ENCODE measurements at regions not wholly inside any gene's neighbourhood (a gene's known extent, or its start where the extent isn't known, plus 50 kb on each side); places are given as distances from the start of the nearest gene placed in this dataset.

DNA sequence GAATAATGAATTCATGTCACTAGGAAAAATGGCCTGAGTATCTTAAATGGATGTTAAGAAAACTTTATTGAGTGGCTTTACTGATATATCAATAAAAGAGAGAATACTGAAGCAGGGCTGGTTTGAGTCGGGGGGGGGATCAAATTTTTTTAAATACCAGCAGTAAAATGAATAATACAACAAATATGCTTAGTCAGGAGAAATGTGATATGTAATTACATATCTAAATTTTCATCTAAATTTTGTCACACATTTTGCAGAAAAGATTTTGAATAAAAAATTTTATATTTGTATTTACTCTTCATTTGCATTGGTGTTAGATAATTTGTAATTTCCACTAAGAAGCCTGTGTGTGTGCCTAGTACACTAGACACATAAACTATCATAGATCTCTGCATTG lies 2300.2 kb downstream of the MRPL39 start:
- no peak for FAIRE-seq
- Histone ChIP-seq H3K4me3 (ENCODE audit: low read depth in 1 of 3, low read length in 3 of 3) (no peak overlapping the region), H3K4me1 (ENCODE audit: control insufficient read depth in 3 of 3, insufficient read depth in 2 of 3, low read depth in 1 of 3, low read length in 2 of 3) (no peaks in the 10 kb centered on the region), H3K27ac (ENCODE audit: low read depth in 1 of 3, low read length in 2 of 3) (no peak overlapping the region), H3K36me3 (ENCODE audit: control insufficient read depth in 3 of 3, insufficient read depth in 2 of 3, low read depth in 1 of 3, low read length in 3 of 3) (no peaks in the 10 kb centered on the region), H3K9me3 (ENCODE audit: control insufficient read depth in 2 of 2, insufficient read depth in 1 of 2, low read depth in 1 of 2, low read length in 1 of 2) (no peaks in the 10 kb centered on the region), H3K27me3 (ENCODE audit: control insufficient read depth in 3 of 3, insufficient read depth in 3 of 3, low read length in 3 of 3) (no peaks in the 10 kb centered on the region)
- WGBS, 3 donors, result 22 to 51% (median 41%) methylated on average over 1 of the region's 1 CpG
- DNase-seq, result no peak

DNA sequence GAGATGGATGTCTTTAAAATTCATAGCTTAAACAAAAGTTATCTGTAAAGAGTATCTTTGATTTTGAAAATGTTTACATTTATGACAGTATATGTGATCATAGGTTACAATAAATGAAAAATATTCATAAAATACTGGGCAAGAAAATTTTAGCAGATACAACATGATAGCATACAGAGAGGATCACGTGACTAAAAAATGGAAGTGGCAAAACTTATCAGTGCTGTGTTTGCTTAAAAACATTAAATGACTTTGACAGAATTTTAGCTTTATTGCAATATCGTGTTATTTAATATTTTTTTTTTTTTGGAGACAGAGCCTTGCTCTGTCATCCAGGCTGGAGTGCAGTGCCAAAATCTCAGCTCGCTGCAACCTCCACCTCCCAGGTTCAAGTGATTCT lies 2294.1 kb downstream of the NCAM2 start:
- DNase-seq (no peak), FAIRE-seq (no peak)
- no peaks in the 10 kb centered on the region for H3K36me3 ChIP-seq (ENCODE audit: control insufficient read depth in 3 of 3, insufficient read depth in 2 of 3, low read depth in 1 of 3, low read length in 3 of 3)
- H3K4me1 ChIP-seq (ENCODE audit: control insufficient read depth in 3 of 3, insufficient read depth in 2 of 3, low read depth in 1 of 3, low read length in 2 of 3), result no peaks in the 10 kb centered on the region
- 67 to 80% (median 70%) methylated on average over 3 of the region's 3 CpGs for WGBS, 3 donors
- no peak overlapping the region for H3K4me3 ChIP-seq (ENCODE audit: low read depth in 1 of 3, low read length in 3 of 3)
- no peaks in the 10 kb centered on the region for H3K27me3 ChIP-seq (ENCODE audit: control insufficient read depth in 3 of 3, insufficient read depth in 3 of 3, low read length in 3 of 3)
- H3K27ac ChIP-seq (ENCODE audit: low read depth in 1 of 3, low read length in 2 of 3), result no peak overlapping the region
- peaks cover under 1 to 10% of the 10 kb centered on the region in 2 donors for H3K9me3 ChIP-seq (ENCODE audit: control insufficient read depth in 2 of 2, insufficient read depth in 1 of 2, low read depth in 1 of 2, low read length in 1 of 2)

- H3K36me3 ChIP-seq (ENCODE audit: control insufficient read depth in 3 of 3, insufficient read depth in 2 of 3, low read depth in 1 of 3, low read length in 3 of 3), result no peaks in the 10 kb centered on the region
- FAIRE-seq, result no peak
- H3K27me3 ChIP-seq (ENCODE audit: control insufficient read depth in 3 of 3, insufficient read depth in 3 of 3, low read length in 3 of 3), result no peaks in the 10 kb centered on the region
- no peaks in the 10 kb centered on the region for H3K4me1 ChIP-seq (ENCODE audit: control insufficient read depth in 3 of 3, insufficient read depth in 2 of 3, low read depth in 1 of 3, low read length in 2 of 3)
- WGBS, 3 donors, result 85 to 90% (median 86%) methylated on average over 2 of the region's 2 CpGs
- no peak overlapping the region for H3K4me3 ChIP-seq (ENCODE audit: low read depth in 1 of 3, low read length in 3 of 3)
- H3K9me3 ChIP-seq (ENCODE audit: control insufficient read depth in 2 of 2, insufficient read depth in 1 of 2, low read depth in 1 of 2, low read length in 1 of 2), result no peaks in the 10 kb centered on the region
- DNase-seq, result no peak
- H3K27ac ChIP-seq (ENCODE audit: low read depth in 1 of 3, low read length in 2 of 3), result no peak overlapping the region
These were observed 2283.7 kb downstream of the NCAM2 start for GRCh38 chr21:23281917-23282316.

DNA sequence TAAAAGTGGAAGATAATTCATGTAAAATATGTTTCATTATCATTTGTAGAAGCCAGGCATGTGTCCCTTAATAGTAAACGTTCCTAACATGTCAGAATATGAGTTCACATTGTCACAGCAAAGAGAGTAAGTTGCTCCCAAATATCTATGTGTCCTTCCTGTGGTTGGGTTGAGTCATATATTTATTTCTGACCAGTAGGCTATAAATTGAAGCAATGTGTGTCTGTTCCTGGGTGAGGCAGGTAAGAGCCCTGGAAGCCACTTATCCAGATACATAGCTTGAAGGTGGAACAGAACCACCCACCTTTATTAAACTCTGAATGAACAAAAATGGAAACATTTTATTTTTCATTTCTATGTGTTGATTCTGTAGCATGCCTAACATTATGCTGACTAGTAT lies 2251.6 kb downstream of the NCAM2 start:
- Histone ChIP-seq H3K4me1 (ENCODE audit: control insufficient read depth in 3 of 3, insufficient read depth in 2 of 3, low read depth in 1 of 3, low read length in 2 of 3) (no peaks in the 10 kb centered on the region), H3K36me3 (ENCODE audit: control insufficient read depth in 3 of 3, insufficient read depth in 2 of 3, low read depth in 1 of 3, low read length in 3 of 3) (no peaks in the 10 kb centered on the region), H3K9me3 (ENCODE audit: control insufficient read depth in 2 of 2, insufficient read depth in 1 of 2, low read depth in 1 of 2, low read length in 1 of 2) (no peaks in the 10 kb centered on the region), H3K27me3 (ENCODE audit: control insufficient read depth in 3 of 3, insufficient read depth in 3 of 3, low read length in 3 of 3) (no peaks in the 10 kb centered on the region), H3K27ac (ENCODE audit: low read depth in 1 of 3, low read length in 2 of 3) (no peak overlapping the region), H3K4me3 (ENCODE audit: low read depth in 1 of 3, low read length in 3 of 3) (no peak overlapping the region)
- 28 to 60% (median 39%) methylated on average over 1 of the region's 1 CpG for WGBS, 3 donors
- no peak for FAIRE-seq
- no peak for DNase-seq

DNA sequence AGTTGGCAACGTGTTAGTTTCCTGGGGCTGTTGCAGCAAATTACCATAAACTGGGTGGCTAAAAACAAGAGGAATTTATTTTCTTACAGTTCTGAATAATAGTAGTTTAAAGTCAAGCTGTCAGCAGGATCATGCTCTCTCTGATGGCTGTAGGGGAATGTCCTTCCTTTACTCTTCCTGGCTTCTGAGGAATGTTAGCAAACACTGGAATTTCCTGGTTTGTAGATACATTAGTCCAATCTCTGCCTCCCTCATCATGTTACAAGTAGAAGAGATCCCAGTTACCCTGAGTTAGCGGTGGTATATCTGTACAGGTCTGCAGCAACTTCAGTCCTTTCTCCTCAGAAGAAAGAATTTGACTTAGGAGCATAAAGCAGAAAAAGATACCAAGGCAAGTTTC lies 2249.1 kb downstream of the NCAM2 start:
- no peaks in the 10 kb centered on the region for H3K36me3 ChIP-seq (ENCODE audit: control insufficient read depth in 3 of 3, insufficient read depth in 2 of 3, low read depth in 1 of 3, low read length in 3 of 3)
- WGBS, 3 donors, result 40 to 46% (median 44%) methylated on average over 2 of the region's 2 CpGs
- no peak overlapping the region for H3K4me3 ChIP-seq (ENCODE audit: low read depth in 1 of 3, low read length in 3 of 3)
- no peaks in the 10 kb centered on the region for H3K27me3 ChIP-seq (ENCODE audit: control insufficient read depth in 3 of 3, insufficient read depth in 3 of 3, low read length in 3 of 3)
- DNase-seq, result no peak
- H3K27ac ChIP-seq (ENCODE audit: low read depth in 1 of 3, low read length in 2 of 3), result no peak overlapping the region
- H3K4me1 ChIP-seq (ENCODE audit: control insufficient read depth in 3 of 3, insufficient read depth in 2 of 3, low read depth in 1 of 3, low read length in 2 of 3), result no peaks in the 10 kb centered on the region
- no peaks in the 10 kb centered on the region for H3K9me3 ChIP-seq (ENCODE audit: control insufficient read depth in 2 of 2, insufficient read depth in 1 of 2, low read depth in 1 of 2, low read length in 1 of 2)
- FAIRE-seq, result no peak

- FAIRE-seq, result no peak
- H3K27ac ChIP-seq (ENCODE audit: low read depth in 1 of 3, low read length in 2 of 3), result no peak overlapping the region
- no peak overlapping the region for H3K4me3 ChIP-seq (ENCODE audit: low read depth in 1 of 3, low read length in 3 of 3)
- H3K9me3 ChIP-seq (ENCODE audit: control insufficient read depth in 2 of 2, insufficient read depth in 1 of 2, low read depth in 1 of 2, low read length in 1 of 2), result no peaks in the 10 kb centered on the region
- DNase-seq, result no peak
- 48 to 78% (median 52%) methylated on average over 2 of the region's 2 CpGs for WGBS, 3 donors
- no peaks in the 10 kb centered on the region for H3K27me3 ChIP-seq (ENCODE audit: control insufficient read depth in 3 of 3, insufficient read depth in 3 of 3, low read length in 3 of 3)
- H3K36me3 ChIP-seq (ENCODE audit: control insufficient read depth in 3 of 3, insufficient read depth in 2 of 3, low read depth in 1 of 3, low read length in 3 of 3), result no peaks in the 10 kb centered on the region
- H3K4me1 ChIP-seq (ENCODE audit: control insufficient read depth in 3 of 3, insufficient read depth in 2 of 3, low read depth in 1 of 3, low read length in 2 of 3), result no peaks in the 10 kb centered on the region
These were observed 2247.0 kb downstream of the NCAM2 start for GRCh38 chr21:23245255-23245654.

- no peak for DNase-seq
- WGBS, 3 donors, result 55 to 67% (median 56%) methylated on average over 2 of the region's 2 CpGs
- H3K27ac ChIP-seq (ENCODE audit: low read depth in 1 of 3, low read length in 2 of 3), result no peak overlapping the region
- no peaks in the 10 kb centered on the region for H3K27me3 ChIP-seq (ENCODE audit: control insufficient read depth in 3 of 3, insufficient read depth in 3 of 3, low read length in 3 of 3)
- no peak for FAIRE-seq
- no peak overlapping the region for H3K4me3 ChIP-seq (ENCODE audit: low read depth in 1 of 3, low read length in 3 of 3)
- no peaks in the 10 kb centered on the region for H3K4me1 ChIP-seq (ENCODE audit: control insufficient read depth in 3 of 3, insufficient read depth in 2 of 3, low read depth in 1 of 3, low read length in 2 of 3)
- H3K36me3 ChIP-seq (ENCODE audit: control insufficient read depth in 3 of 3, insufficient read depth in 2 of 3, low read depth in 1 of 3, low read length in 3 of 3), result no peaks in the 10 kb centered on the region
- no peaks in the 10 kb centered on the region for H3K9me3 ChIP-seq (ENCODE audit: control insufficient read depth in 2 of 2, insufficient read depth in 1 of 2, low read depth in 1 of 2, low read length in 1 of 2)
These were observed 2225.7 kb downstream of the NCAM2 start for GRCh38 chr21:23223882-23224281.

GRCh38 chr21:23218667-23219066 lies 2220.5 kb downstream of the NCAM2 start:
- H3K27ac ChIP-seq (ENCODE audit: low read depth in 1 of 3, low read length in 2 of 3), result no peak overlapping the region
- no peak for DNase-seq
- peaks cover 0 to 3% of the 10 kb centered on the region in 2 donors for H3K9me3 ChIP-seq (ENCODE audit: control insufficient read depth in 2 of 2, insufficient read depth in 1 of 2, low read depth in 1 of 2, low read length in 1 of 2)
- H3K4me3 ChIP-seq (ENCODE audit: low read depth in 1 of 3, low read length in 3 of 3), result no peak overlapping the region
- 84 to 95% (median 87%) methylated on average over 1 of the region's 1 CpG for WGBS, 3 donors
- H3K36me3 ChIP-seq (ENCODE audit: control insufficient read depth in 3 of 3, insufficient read depth in 2 of 3, low read depth in 1 of 3, low read length in 3 of 3), result no peaks in the 10 kb centered on the region
- H3K27me3 ChIP-seq (ENCODE audit: control insufficient read depth in 3 of 3, insufficient read depth in 3 of 3, low read length in 3 of 3), result no peaks in the 10 kb centered on the region
- FAIRE-seq, result no peak
- no peaks in the 10 kb centered on the region for H3K4me1 ChIP-seq (ENCODE audit: control insufficient read depth in 3 of 3, insufficient read depth in 2 of 3, low read depth in 1 of 3, low read length in 2 of 3)

DNA sequence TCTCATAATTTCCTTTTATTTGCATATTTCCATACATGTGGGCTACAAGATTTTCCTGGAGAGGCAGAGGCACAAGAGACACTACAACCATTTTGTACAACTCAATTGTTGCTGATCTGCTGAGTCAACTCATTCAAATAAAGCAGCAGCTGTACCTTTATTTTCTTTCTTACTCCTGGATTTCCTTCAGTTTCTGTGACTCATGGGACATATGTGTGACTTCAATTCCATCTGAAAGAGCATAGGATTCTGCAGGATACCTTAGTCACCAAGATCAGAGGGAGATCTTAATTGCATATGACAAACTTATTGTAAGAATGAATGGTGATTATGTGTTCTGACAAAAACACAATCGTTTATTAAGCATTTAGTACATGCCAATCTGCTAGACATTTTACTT lies 2219.4 kb downstream of the NCAM2 start:
- DNase-seq (no peak), FAIRE-seq (no peak)
- no peak overlapping the region for H3K27ac ChIP-seq (ENCODE audit: low read depth in 1 of 3, low read length in 2 of 3)
- peaks cover 0 to 13% of the 10 kb centered on the region in 2 donors for H3K9me3 ChIP-seq (ENCODE audit: control insufficient read depth in 2 of 2, insufficient read depth in 1 of 2, low read depth in 1 of 2, low read length in 1 of 2)
- no peaks in the 10 kb centered on the region for H3K27me3 ChIP-seq (ENCODE audit: control insufficient read depth in 3 of 3, insufficient read depth in 3 of 3, low read length in 3 of 3)
- no peaks in the 10 kb centered on the region for H3K36me3 ChIP-seq (ENCODE audit: control insufficient read depth in 3 of 3, insufficient read depth in 2 of 3, low read depth in 1 of 3, low read length in 3 of 3)
- H3K4me3 ChIP-seq (ENCODE audit: low read depth in 1 of 3, low read length in 3 of 3), result no peak overlapping the region
- 69 to 78% (median 74%) methylated on average over 1 of the region's 1 CpG for WGBS, 3 donors
- no peaks in the 10 kb centered on the region for H3K4me1 ChIP-seq (ENCODE audit: control insufficient read depth in 3 of 3, insufficient read depth in 2 of 3, low read depth in 1 of 3, low read length in 2 of 3)
